ENCODE measurements at regions not wholly inside any gene's neighbourhood (a gene's known extent, or its start where the extent isn't known, plus 50 kb on each side); places are given as distances from the start of the nearest gene placed in this dataset.

GRCh38 chr1:201609661-201610318 lies 70.9 kb downstream of the NAV1 start:
- Histone ChIP-seq H3K4me3 (ENCODE audit: extremely low read depth in 1 of 4, insufficient read depth in 2 of 4, low read depth in 3 of 4, low read length in 4 of 4) (no peak overlapping the region), H3K79me1 (ENCODE audit: low read depth, low read length) (no peaks in the 10 kb centered on the region), H2AK5ac (ENCODE audit: low read depth, low read length) (no peak overlapping the region), H3K14ac (ENCODE audit: insufficient read length) (no peak overlapping the region), H3K27me3 (replicated peaks in 1 of 4; ENCODE audit: control insufficient read depth in 3 of 4, extremely low read depth in 1 of 4, insufficient read depth in 3 of 4, low read length in 3 of 4) (no peaks in the 10 kb centered on the region), H3K4ac (replicated peaks; ENCODE audit: insufficient read length, low read depth, low read length) (no peak overlapping the region), H2BK5ac (ENCODE audit: low read depth, low read length) (no peak overlapping the region), H3K4me1 (replicated peaks in 1 of 4; ENCODE audit: control insufficient read depth in 3 of 4, insufficient read depth in 4 of 4, low read length in 3 of 4) (0 out of 7 replicates have a peak, but pooled peaks cover 0 to 3% (median 0%) of the 10 kb centered on the region in 4 experiments), H4K8ac (ENCODE audit: extremely low read depth, insufficient read depth, low read length) (no peak overlapping the region), H3K9me3 (ENCODE audit: insufficient read depth in 2 of 2, low read depth in 1 of 2, low read length in 1 of 2) (no peaks in the 10 kb centered on the region), H3K9ac (replicated peaks in 1 of 4; ENCODE audit: extremely low read depth in 1 of 4, low read depth in 3 of 4, low read length in 3 of 4) (no peak overlapping the region), H3K23me2 (ENCODE audit: low read depth, low read length) (peaks cover 5% of the 10 kb centered on the region; the same call in 1 of the 2 replicates), H3K79me2 (ENCODE audit: control insufficient read depth in 1 of 2, insufficient read depth in 2 of 2, low read length in 2 of 2) (no peaks in the 10 kb centered on the region), H2AFZ (ENCODE audit: low read length) (no peak overlapping the region), H2BK12ac (ENCODE audit: low read depth, low read length) (no peak overlapping the region), H2BK15ac (ENCODE audit: low read length) (no peak overlapping the region), H3K27ac (ENCODE audit: low read depth, low read length) (no peak overlapping the region), H2BK20ac (ENCODE audit: low read length) (no peak overlapping the region), H3K36me3 (ENCODE audit: control insufficient read depth in 2 of 4, insufficient read depth in 4 of 4, low read length in 3 of 4) (no peaks in the 10 kb centered on the region), H4K5ac (ENCODE audit: insufficient read length, low read depth, low read length) (no peak overlapping the region), H4K91ac (replicated peaks; ENCODE audit: insufficient read length, low read length) (no peak overlapping the region), H4K20me1 (replicated peaks in 1 of 2; ENCODE audit: control insufficient read depth in 1 of 2, insufficient read depth in 2 of 2, low read length in 2 of 2) (peaks cover 1 to 2% of the 10 kb centered on the region in 2 experiments), H3K4me2 (ENCODE audit: insufficient read depth in 1 of 2, low read depth in 2 of 2, low read length in 2 of 2) (no peak overlapping the region), H3K18ac (ENCODE audit: extremely low read depth, low read length) (no peak overlapping the region), H3K56ac (replicated peaks; ENCODE audit: insufficient read length, low read depth, low read length) (no peak overlapping the region), H3K23ac (ENCODE audit: insufficient read length) (no peak overlapping the region), H2BK120ac (replicated peaks; ENCODE audit: low read depth, low read length) (no peak overlapping the region)
- FAIRE-seq (no peak), DNase-seq (ENCODE audit: low read depth in 1 of 2, low spot score in 2 of 2) (no peak)
- CTCF ChIA-PET (ENCODE audit: partially characterized antibody) = interaction anchor here (0.6 to 3.8 kb wide), 19 partner anchors 8 to 250 kb away, joined by 3 to 21 read pairs (median 4); no protein-coding TSS in a partner anchor
- POLR2A ChIA-PET (ENCODE audit: partially characterized antibody) = interaction anchor here (0.8 to 0.9 kb wide), 2 partner anchors 15 to 258 kb away, joined by 3 read pairs; no protein-coding TSS in a partner anchor
- 97% methylated on average over 5 of the region's 5 CpGs; no CpG with 5 or more reads in 1 of the 2 experiments for WGBS, 2 experiments (ENCODE audit: extremely low coverage in 1 of 2, insufficient coverage in 1 of 2, insufficient read length in 1 of 2, insufficient replicate concordance in 2 of 2, low coverage in 1 of 2, low lambda C conversion rate in 2 of 2, missing lambda C conversion rate in 1 of 2)
- TF ChIP-seq ATF3 (IDR thresholded peaks at IDR 0.05; ENCODE audit: insufficient read depth, low read depth, low read length) (no peak), EZH2 (IDR thresholded peaks at IDR 0.05; ENCODE audit: low read depth, low read length, severe bottlenecking) (no peak), E2F6 (IDR thresholded peaks at IDR 0.05) (no peak), SP4 (IDR thresholded peaks at IDR 0.05; ENCODE audit: low read length) (no peak), RXRA (IDR thresholded peaks at IDR 0.05; ENCODE audit: insufficient read depth, low read depth, low read length) (no peak), MAFK (IDR thresholded peaks at IDR 0.05; ENCODE audit: low read depth, low read length) (no peak), POLR2A (IDR thresholded peaks at IDR 0.05; ENCODE audit: control extremely low read depth in 1 of 2, low read depth in 2 of 2, low read length in 2 of 2) (no peak), SUZ12 (IDR thresholded peaks at IDR 0.05; ENCODE audit: low read length) (no peak), NRF1 (IDR thresholded peaks at IDR 0.05; ENCODE audit: low read depth, low read length) (no peak), SIRT6 (IDR thresholded peaks at IDR 0.05; ENCODE audit: low read length) (no peak), RNF2 (IDR thresholded peaks at IDR 0.05; ENCODE audit: borderline replicate concordance, low read depth, low read length, missing control alignments, poor library complexity, severe bottlenecking) (no peak), TAF7 (optimal IDR thresholded peaks at IDR 0.05; ENCODE audit: borderline replicate concordance, low read depth, low read length) (no peak)

All from H1 (cell line).